Stimulated activated naive CD8-positive, alpha-beta T cell treated with anti-CD3 and anti-CD28 coated beads, Interleukin-15, amount 100 ng/mL, for 72 hours (primary cell): ENCODE measurements at regions not wholly inside any gene's neighbourhood (a gene's known extent, or its start where the extent isn't known, plus 50 kb on each side); places are given as distances from the start of the nearest gene placed in this dataset.
A peak's percentile ranks its signal among the peaks of the same experiment; 100 is the strongest.
"Not testable (repeated sequence)": the region's sequence is repeated elsewhere in the genome, so short reads cannot be mapped to it uniquely, and the experiment has no call there.

Experiments used
- ATAC-seq: fragments of 150-1000 bp; cut with Tn5 transposase; 2 replicates; pipeline ENCODE4 v1.10.0; 2021; ENCODE audit warnings: mild to moderate bottlenecking, moderate library complexity
- DNase-seq, 2 donors: peaks; one replicate each; pipeline ENCODE4 v3.0.0; 2021 to 2022
- H3K27ac Mint-ChIP-seq, 2 donors: one replicate each; pipeline ENCODE4 v1.8.0; 2022; ENCODE audit warnings: mild to moderate bottlenecking in 2 of 2, mixed read lengths in 2 of 2, moderate library complexity in 2 of 2
- H3K27me3 Mint-ChIP-seq: one replicate; pipeline ENCODE4 v1.8.0; 2022; ENCODE audit warnings: mixed read lengths
- H3K4me1 Mint-ChIP-seq: one replicate; pipeline ENCODE4 v1.8.0; 2022; ENCODE audit warnings: mild to moderate bottlenecking, mixed read lengths
- H3K4me3 Mint-ChIP-seq, 2 donors: one replicate each; pipeline ENCODE4 v1.8.0; 2022; ENCODE audit warnings: mild to moderate bottlenecking in 2 of 2, mixed read lengths in 2 of 2, moderate library complexity in 1 of 2
- H3K9me3 Mint-ChIP-seq, 2 donors: one replicate each; pipeline ENCODE4 v1.8.0; 2022; ENCODE audit warnings: mixed read lengths in 2 of 2

DNA sequence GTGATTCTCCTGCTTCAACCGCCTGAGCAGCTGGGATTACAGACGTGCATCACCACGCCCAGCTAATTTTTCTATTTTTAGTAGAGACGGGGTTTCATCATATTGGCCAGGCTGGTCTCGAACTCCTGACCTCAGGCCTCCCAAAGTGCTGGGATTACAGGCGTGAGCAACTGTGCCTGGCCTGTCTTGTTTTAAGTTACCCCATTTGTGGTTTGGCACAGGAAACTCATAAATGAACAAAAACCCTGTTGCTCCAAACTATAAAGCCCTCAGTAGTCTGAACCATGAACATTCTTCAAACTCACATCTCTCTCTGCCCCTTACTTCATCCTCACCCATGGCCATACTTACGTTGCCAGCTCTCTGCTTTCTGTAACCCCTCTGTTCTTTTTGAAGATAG lies 61.7 kb downstream of the RHOU start:
- not testable (repeated sequence) for H3K27me3 Mint-ChIP-seq, H3K9me3 Mint-ChIP-seq, ATAC-seq, H3K4me3 Mint-ChIP-seq, H3K27ac Mint-ChIP-seq, DNase-seq
- H3K4me1 Mint-ChIP-seq = peaks cover 22% of the 10 kb centered on the region

DNA sequence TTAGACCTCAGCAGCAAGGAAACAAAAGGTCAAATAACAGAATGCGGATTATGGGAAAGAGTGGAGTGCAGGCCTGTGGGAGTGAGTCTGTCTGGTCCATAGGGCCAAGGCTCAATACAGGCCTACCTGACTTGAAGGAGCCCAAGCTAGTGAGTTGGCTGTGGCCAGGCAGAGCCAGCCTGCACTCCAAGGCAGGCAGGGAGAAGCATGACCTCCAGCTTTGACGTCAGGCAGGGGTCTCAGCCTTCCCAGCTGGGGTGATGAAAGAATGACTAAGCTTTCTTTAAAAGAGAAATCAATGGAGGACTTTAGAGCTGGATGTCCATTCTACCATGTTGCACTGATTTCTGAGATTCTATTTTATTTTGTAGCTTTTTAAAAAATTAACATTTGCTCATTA lies 62.8 kb downstream of the RHOU start:
- H3K4me1 Mint-ChIP-seq = peaks cover 25% of the 10 kb centered on the region
- no peak overlapping the region for H3K27ac Mint-ChIP-seq
- ATAC-seq (no peak), DNase-seq (no peak)
- H3K27me3 Mint-ChIP-seq = no peaks in the 10 kb centered on the region
- no peak overlapping the region for H3K4me3 Mint-ChIP-seq
- peaks cover 0 to 4% of the 10 kb centered on the region in 2 donors for H3K9me3 Mint-ChIP-seq

DNA sequence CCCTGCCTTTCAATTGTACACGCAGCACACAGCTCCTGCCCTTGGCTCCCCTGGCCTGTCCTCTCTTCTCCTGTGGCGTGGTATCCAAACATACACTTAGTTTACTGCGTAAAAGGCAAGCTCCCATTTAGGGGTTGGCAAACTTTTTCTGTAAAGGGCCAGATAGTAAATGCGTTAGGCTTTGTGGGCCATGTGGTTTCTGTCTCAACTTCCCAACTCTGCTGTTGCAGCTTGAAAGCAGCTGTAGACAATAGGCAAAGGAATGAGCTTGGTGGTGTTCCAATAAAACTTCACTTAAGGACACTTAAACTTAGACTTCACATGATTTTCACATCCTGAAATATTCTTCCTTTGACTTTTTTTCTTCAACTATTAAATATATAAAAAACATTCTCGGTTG lies 63.3 kb downstream of the RHOU start:
- no peak overlapping the region for H3K4me3 Mint-ChIP-seq
- H3K27me3 Mint-ChIP-seq = no peaks in the 10 kb centered on the region
- H3K27ac Mint-ChIP-seq = no peak overlapping the region
- peaks cover 30% of the 10 kb centered on the region for H3K4me1 Mint-ChIP-seq
- peaks cover 0 to 4% of the 10 kb centered on the region in 2 donors for H3K9me3 Mint-ChIP-seq
- DNase-seq = no peak
- no peak for ATAC-seq

DNA sequence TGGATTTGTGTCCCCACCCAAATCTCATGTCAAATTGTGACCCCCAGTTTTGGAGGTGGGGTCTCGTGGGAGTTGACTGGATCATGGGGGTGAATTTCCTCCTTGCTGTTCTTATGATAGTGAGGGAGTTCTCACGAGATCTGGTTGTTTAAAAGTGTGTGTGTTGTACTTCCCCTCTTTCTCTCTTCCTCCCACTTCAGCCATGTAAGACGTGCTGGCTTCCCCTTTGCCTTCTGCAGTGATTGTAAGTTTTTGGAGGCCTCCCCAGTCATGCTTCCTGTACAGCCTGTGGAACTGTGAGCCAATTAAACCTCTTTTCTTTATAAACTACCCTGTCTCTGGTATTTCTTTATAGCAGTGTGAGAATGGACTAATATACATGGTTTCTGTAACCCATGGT lies 64.6 kb downstream of the RHOU start:
- H3K9me3 Mint-ChIP-seq = peaks cover 0 to 4% of the 10 kb centered on the region in 2 donors
- peaks cover 44% of the 10 kb centered on the region for H3K4me1 Mint-ChIP-seq
- H3K27me3 Mint-ChIP-seq = no peaks in the 10 kb centered on the region
- no peak for ATAC-seq
- DNase-seq = no peak
- H3K4me3 Mint-ChIP-seq = no peak overlapping the region
- H3K27ac Mint-ChIP-seq = no peak overlapping the region

DNA sequence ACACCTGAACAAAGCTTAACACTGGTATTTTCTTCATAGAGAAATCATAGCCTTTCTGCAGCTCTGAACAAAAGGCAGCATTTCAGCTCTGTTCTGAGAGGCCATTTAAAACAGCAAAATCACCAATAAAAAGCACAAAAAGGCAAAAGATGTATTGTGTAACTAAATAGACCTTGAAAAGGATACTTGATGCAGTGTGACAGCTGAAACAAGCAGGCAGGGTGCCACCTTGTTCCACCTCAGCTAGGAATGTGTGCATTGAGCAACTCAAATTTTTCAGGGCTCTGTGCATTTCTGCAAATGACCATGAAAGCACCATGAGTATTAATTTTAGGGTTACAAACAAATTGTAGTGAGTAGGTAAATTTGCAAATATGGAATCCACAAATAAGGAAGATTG lies 65.8 kb downstream of the RHOU start:
- H3K9me3 Mint-ChIP-seq = peaks cover 0 to 4% of the 10 kb centered on the region in 2 donors
- no peak for ATAC-seq

DNA sequence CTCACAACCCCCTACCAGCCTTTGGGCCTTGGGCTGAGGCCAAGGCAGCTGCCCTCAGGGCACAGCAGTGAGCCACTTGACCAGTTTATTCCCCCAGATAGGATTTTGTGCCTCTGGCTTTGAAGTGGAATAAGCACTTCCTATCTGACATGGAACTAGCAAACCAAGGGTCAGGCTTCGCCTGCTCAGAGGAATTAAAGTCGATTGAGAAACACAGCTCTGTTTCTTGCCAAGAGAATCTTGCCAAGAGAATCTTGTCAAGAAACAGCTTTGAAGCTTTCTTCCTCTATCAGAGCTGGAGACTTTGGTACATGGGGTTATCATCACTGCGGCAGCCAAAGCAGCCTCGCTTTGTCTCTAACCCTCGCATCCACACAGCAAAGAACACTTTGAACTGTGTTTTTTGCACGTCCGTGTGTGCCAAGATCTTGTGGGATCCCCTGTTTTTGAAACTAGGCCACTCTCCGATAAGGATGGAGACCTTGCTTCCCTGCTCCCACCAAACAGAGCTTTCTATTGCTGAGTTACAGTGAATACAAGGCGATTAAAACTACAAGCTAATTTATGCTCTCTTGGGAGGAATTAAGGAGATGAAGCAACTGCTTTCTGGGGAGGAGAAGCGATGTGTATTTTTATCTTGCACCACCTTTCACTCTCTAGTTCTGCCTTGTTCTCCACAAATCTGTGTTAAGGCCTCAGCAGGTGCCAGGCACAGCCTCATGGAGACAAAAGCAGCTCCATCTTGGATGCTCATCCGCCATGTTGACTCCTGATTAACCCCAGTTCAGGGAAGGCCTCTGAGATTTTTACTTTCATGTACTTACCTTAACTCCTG lies 67.3 kb downstream of the RHOU start:
- DNase-seq (no peak), ATAC-seq (no peak)
- Mint-ChIP-seq H3K9me3 (peaks cover 0 to 4% of the 10 kb centered on the region in 2 donors), H3K27me3 (no peaks in the 10 kb centered on the region), H3K4me3 (no peak overlapping the region), H3K27ac (no peak overlapping the region), H3K4me1 (peaks cover 46% of the 10 kb centered on the region)

More for the DNA sequence above, 65.8 kb downstream of the RHOU start:
- Mint-ChIP-seq H3K4me3 (no peak overlapping the region), H3K4me1 (peaks cover 47% of the 10 kb centered on the region), H3K27ac (no peak overlapping the region), H3K27me3 (no peaks in the 10 kb centered on the region)
- no peak for DNase-seq

DNA sequence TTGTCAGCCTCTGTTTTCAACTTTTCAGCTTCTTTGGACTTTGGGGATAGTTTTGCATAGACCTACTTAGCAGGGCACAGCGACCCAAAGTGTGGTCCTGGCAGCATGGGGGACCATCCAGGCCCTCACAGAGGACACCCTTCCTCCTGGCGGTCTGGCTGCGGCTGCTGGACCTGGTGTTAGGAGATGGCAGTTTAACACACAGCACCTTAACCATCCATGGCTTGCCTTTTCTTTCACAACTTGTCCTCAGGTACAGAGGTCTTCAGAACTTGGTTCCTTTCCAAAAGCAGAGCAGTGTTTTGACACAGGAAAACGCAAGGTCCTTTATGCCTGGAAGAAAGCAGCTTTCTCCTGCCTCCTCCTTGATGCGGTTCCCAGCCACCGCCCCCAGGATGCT lies 68.1 kb downstream of the RHOU start:
- Mint-ChIP-seq H3K9me3 (peaks cover 0 to 4% of the 10 kb centered on the region in 2 donors), H3K4me1 (peaks cover 46% of the 10 kb centered on the region), H3K27me3 (no peaks in the 10 kb centered on the region), H3K27ac (no peak overlapping the region), H3K4me3 (no peak overlapping the region)
- ATAC-seq = no peak
- no peak for DNase-seq

DNA sequence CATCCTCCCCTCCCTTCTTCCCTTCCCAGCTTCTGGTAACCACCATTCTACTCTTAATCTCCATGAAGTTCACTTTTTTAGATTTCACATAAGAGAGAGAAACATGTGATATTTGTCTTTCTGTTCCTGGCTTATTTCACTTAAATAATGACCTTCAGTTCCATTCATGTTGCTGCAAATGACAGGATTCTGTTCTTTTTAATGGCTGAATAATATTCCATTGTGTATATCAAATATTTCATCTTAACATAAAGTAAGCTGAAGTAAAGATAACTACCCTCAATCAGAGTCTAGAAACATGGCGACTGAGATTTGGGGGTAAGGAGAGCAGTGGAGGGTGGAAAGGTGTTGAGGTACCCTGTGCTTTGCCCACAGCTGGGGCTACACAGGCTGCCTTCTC lies 68.9 kb downstream of the RHOU start:
- DNase-seq = no peak
- Mint-ChIP-seq H3K27me3 (no peaks in the 10 kb centered on the region), H3K4me3 (peak overlapping the region in 1 of 2 donors; percentile 72), H3K9me3 (peaks cover 0 to 4% of the 10 kb centered on the region in 2 donors), H3K4me1 (peaks cover 50% of the 10 kb centered on the region), H3K27ac (peak overlapping the region in 1 of 2 donors; percentile 29)
- no peak for ATAC-seq

DNA sequence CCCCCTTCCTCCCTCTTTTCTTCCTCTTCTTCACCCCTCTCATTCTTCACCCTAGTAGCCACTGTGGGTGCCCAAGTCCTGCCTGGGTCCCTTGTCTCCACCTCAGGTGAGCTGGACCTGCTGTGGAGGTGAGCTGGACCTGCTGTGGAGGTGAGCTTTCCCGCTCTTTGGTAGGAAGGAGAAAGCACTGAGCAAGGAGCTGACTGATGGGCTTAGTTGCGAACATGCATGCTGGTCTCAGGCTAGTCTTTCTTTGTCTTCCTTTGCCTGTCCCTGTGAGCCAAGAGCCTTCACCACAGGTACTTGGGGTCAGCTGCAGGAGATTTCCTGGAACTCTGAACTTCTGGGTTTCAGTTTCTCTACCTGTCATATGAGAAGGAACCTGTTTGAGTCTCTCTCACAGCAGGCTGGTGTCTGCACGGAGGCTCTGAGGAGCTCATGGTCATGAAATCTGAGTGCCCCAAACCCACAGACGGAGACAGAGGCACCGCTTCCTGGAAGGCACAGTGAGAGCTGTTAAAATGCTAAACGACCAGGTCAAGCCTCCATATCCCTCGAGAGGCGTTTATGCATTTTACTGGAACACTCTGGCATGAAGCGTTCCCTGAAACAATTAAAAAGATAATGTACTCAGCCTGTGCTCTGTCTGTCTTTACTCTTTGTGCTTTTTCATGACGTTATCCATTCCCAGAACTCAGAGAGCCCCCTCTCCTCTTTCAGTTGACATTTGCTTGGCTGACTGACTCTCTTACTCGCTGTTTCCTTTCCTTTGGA lies 69.5 kb downstream of the RHOU start:
- H3K4me1 Mint-ChIP-seq = peaks cover 53% of the 10 kb centered on the region

DNA sequence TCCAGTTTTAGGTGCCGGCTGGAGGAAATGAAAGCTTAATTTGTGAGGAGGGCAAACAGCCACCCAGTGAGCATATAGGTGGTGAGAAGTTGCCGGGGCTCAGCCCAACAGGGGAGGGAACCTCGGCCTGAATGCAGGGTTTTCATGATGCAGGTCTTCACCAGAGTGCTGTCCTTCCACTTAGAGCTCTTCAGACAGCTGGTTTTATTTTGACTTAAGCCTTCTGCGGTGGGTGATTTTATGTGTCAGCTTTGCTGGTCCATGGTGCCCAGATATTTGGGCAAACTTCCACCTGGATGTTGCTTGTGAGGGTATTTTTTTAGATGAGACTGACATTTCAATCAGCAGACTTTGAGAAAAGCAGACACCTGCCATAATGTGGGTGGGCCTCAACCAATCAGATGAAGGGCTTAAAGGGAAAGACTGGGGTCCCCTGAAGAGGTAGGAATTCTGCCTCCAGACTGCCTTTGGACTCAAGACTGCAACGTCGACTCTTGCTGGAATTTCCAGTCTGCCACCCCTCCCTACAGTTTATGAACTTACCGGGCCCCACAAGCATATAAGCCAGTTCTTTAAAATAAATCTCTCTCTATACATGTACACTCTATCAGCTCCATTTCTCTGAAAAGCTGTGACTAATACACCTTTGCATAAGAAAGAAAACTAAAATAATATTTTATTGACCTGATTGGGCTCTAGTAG lies 72.8 kb downstream of the RHOU start:
- no peak for ATAC-seq
- H3K4me3 Mint-ChIP-seq = no peak overlapping the region
- H3K4me1 Mint-ChIP-seq = peaks cover 66% of the 10 kb centered on the region
- H3K27ac Mint-ChIP-seq = no peak overlapping the region
- peaks cover 6% of the 10 kb centered on the region in 2 donors for H3K9me3 Mint-ChIP-seq
- H3K27me3 Mint-ChIP-seq = no peaks in the 10 kb centered on the region
- DNase-seq = no peak

More for the DNA sequence above, 69.5 kb downstream of the RHOU start:
- Mint-ChIP-seq H3K9me3 (peaks cover 2 to 5% of the 10 kb centered on the region in 2 donors), H3K27me3 (no peaks in the 10 kb centered on the region), H3K27ac (peak overlapping the region; percentile 60 to 94), H3K4me3 (peak overlapping the region; percentile 61 to 72)
- DNase-seq (peak; percentile 33 to 77), ATAC-seq (peak; percentile 96)

DNA sequence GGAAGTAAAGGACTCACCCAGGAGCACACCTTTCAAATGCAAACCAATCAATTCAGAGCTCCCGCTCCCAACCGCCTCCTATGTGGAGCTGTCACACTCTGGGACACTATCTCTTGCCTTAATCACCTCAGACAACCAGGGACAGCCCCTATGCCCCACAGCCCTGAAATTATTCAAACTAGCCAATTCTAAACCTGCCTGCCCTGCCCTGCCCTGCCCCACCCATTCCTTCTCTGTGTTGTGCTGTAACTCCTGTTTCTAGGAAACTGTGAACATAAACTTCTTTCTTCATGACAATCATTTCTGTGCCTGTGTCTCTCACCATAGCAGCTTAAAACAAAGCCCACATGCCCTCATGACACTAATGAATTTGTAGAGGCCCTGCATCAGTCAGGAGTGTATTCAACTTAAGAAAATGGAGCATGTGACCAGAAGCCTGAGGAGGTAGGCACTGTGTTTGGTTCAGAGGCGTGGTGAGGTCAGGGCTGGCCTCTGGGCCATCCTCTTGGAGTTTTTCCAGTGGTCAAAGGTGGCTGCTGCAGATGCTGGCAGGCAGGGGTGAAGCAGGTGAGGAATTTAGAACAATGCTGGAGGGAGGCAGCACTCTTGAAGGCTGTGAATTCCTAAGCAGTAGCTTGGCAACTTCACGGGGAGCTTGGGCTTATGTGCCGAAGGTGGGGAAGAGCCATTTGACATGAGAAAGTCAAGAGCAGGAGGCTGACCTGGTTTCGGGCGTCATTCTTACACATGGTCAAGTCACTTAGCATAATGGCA lies 74.5 kb downstream of the RHOU start:
- Mint-ChIP-seq H3K4me3 (peak overlapping the region; percentile 35 to 40), H3K27me3 (no peaks in the 10 kb centered on the region), H3K27ac (peak overlapping the region; percentile 77 to 85), H3K4me1 (peaks cover 49% of the 10 kb centered on the region), H3K9me3 (peaks cover 6% of the 10 kb centered on the region in 2 donors)
- ATAC-seq (peak; percentile 51), DNase-seq (no peak)

DNA sequence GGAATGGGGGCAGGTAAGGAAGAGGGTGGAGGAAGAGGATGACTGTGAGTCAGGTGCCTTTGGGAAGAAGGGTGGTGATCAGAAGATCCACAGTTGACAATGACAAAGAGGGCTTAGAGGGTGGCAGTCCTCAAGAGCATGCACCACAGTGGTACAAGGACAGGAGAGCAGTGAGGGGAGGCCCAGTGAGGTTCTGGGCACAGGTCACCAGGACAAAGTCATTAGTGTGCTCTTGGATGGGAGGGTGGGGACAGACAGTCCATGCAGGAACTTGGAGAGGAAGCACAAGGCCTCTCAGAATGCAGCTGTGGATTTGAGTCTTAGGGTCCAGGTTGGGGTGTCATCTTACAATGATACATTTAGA lies 75.1 kb downstream of the RHOU start:
- DNase-seq (no peak), ATAC-seq (no peak)
- Mint-ChIP-seq H3K4me3 (no peak overlapping the region), H3K27ac (peak overlapping the region; percentile 77 to 85), H3K9me3 (peaks cover 6% of the 10 kb centered on the region in 2 donors), H3K27me3 (no peaks in the 10 kb centered on the region), H3K4me1 (peaks cover 43% of the 10 kb centered on the region)

DNA sequence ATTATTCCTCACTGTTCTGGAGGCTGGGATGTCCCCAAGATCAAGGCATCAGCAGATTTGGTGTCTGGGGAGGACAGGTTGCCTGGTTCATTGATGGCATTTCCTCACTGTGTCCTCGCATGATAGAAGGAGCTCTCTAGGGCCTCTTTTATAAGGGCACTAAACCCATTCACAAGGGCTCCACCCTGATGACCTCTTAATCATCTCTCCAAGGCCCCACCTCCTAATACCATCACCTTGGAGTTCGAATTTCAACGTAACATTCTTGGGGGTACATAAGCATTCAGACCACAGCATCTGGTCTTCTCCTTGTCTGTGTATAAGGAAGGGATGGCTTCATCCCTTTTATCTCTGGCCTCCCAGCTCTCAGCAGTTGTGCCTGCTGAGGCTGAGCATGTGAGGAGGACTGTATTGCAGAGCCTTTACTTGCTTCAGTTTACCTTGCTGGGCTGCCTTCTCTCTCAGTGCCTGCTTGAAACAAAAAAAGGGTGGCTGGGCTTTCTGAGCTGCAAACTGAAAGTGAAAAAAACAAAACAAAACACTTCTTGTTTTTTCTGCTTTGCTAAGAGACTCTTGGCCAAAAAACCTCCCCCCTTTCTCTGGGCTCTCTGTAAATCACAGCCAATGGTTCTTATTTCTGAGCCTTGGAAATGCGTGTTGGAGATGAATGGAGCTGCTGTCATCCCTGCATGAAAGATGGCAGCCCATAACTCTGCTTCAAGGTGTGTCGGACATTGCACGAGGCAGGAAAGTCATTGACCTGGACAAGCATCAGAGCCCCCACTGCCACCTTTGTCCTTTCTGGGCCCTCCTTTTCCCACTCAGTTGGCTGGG lies 75.8 kb downstream of the RHOU start:
- H3K9me3 Mint-ChIP-seq = peaks cover 6% of the 10 kb centered on the region in 2 donors
- peaks cover 37% of the 10 kb centered on the region for H3K4me1 Mint-ChIP-seq
- ATAC-seq = no peak

DNA sequence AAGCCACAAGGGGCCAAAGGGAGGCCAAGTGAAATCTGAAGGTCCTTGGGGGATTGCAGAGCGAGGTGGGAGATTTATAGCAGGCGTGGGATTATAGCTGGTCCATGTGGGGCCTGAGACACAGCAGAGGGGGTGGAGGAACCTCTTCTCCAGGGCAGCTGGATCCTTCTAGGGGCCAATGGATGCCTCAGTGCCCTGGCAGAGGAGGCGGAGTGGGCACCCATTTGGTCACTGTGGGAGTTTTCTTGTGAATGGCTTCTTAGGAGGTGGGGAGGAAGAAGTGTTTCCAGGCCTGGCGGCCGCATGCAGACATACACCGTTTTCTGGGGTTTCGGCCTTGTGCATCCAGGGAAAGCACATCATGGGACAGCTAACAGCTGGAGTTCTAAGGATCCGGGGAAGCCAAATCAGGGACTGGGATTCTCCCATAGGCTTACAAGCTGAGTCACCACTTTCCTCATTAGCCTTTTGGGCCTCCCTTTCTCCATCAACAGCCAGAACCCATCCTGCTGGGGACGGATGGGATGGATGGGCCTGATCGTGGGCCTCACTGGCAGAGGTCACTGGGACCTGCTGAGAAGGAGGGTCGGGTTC lies 76.5 kb downstream of the RHOU start:
- Mint-ChIP-seq H3K27ac (no peak overlapping the region), H3K9me3 (peaks cover 6% of the 10 kb centered on the region in 2 donors), H3K4me3 (no peak overlapping the region), H3K4me1 (peaks cover 33% of the 10 kb centered on the region), H3K27me3 (no peaks in the 10 kb centered on the region)
- ATAC-seq (no peak), DNase-seq (no peak)

More for the DNA sequence above, 75.8 kb downstream of the RHOU start:
- no peak overlapping the region for H3K27ac Mint-ChIP-seq
- H3K4me3 Mint-ChIP-seq = no peak overlapping the region
- DNase-seq = no peak
- H3K27me3 Mint-ChIP-seq = no peaks in the 10 kb centered on the region
